ENCODE measurements at regions not wholly inside any gene's neighbourhood (a gene's known extent, or its start where the extent isn't known, plus 50 kb on each side); places are given as distances from the start of the nearest gene placed in this dataset.

DNA sequence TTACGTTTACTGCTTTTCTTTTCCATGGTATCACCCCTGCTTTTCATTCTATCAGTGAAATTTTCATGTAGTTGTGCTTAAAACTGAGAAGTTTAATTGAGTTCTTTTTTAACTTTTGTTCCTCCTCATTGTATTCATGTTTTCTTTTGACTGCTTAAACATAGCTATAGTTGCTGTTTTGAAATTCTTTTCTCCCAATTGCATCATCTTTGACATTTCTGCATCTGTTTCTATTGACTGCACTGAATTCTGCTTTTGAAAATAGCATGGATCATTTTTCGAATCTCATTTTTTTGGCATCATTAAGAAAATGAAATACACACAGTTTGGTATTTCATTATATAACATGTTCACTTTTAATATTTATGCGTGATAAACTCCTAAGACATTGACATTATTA is 694.9 kb downstream of the MECOM start:
- DNase-seq (ENCODE audit: low read depth in 6 of 9, low spot score in 9 of 9) = no peak
- Histone ChIP-seq H3K4me1 (ENCODE audit: control insufficient read depth in 2 of 2, insufficient read depth in 2 of 2, low read length in 2 of 2) (no peaks in the 10 kb centered on the region), H3K27ac (ENCODE audit: low read depth in 1 of 2, low read length in 1 of 2) (no peak overlapping the region), H3K36me3 (ENCODE audit: control insufficient read depth in 2 of 2, insufficient read depth in 2 of 2, low read length in 1 of 2) (no peaks in the 10 kb centered on the region), H3K9me3 (ENCODE audit: control insufficient read depth in 2 of 2, insufficient read depth in 1 of 2, low read length in 1 of 2) (no peaks in the 10 kb centered on the region), H3K27me3 (ENCODE audit: control insufficient read depth in 2 of 2, insufficient read depth in 1 of 2, low read length in 1 of 2) (no peaks in the 10 kb centered on the region), H3K4me3 (ENCODE audit: low read length in 2 of 2) (no peak overlapping the region)
- WGBS = 93% methylated on average over 3 of the region's 3 CpGs

DNA sequence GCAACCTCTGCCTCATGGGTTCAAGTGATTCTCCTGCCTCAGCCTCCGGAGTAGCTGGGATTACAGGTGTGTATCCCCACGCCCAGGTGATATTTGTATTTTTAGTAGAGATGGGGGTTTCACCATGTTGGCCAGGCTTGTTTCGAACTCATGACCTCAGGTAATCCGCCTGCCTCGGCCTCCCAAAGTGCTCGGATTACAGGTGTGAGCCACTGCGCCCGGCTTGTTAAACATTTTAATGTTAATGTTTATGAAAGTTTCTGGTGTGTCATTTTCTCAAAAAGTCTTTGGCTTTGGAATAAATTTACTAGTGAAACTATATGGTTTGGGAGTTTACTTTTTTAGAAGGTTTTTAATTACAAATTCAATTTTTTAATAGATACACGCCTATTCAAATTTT is 698.8 kb downstream of the MECOM start:
- 97% methylated on average over 9 of the region's 9 CpGs for WGBS
- no peaks in the 10 kb centered on the region for H3K9me3 ChIP-seq (ENCODE audit: control insufficient read depth in 2 of 2, insufficient read depth in 1 of 2, low read length in 1 of 2)
- no peak for DNase-seq (ENCODE audit: low read depth in 6 of 9, low spot score in 9 of 9)

DNA sequence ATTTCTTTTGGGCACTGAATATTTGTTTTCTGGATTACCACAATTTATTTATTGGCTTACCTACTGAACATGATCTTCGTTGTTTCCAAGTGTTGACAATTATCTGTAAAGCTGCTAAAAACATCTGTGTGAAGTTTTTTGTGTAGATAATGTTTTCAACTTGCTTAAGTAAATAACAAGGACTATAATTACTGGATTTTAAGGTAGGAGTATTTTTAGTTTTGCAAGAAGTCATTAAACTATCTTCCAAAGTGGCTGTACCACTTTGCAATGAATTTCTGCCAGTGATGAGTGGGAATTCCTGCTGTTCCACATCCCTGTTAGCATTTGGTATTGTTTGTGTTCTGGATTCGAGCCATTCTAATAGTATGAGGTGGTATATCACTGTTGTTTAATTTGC is 702.2 kb downstream of the MECOM start:
- no peak overlapping the region for H3K4me3 ChIP-seq (ENCODE audit: low read length in 2 of 2)
- DNase-seq (ENCODE audit: low read depth in 6 of 9, low spot score in 9 of 9) = no peak
- 94% methylated on average over 2 of the region's 2 CpGs for WGBS
- H3K27me3 ChIP-seq (ENCODE audit: control insufficient read depth in 2 of 2, insufficient read depth in 1 of 2, low read length in 1 of 2) = no peaks in the 10 kb centered on the region
- no peaks in the 10 kb centered on the region for H3K36me3 ChIP-seq (ENCODE audit: control insufficient read depth in 2 of 2, insufficient read depth in 2 of 2, low read length in 1 of 2)
- H3K9me3 ChIP-seq (ENCODE audit: control insufficient read depth in 2 of 2, insufficient read depth in 1 of 2, low read length in 1 of 2) = no peaks in the 10 kb centered on the region
- no peak overlapping the region for H3K27ac ChIP-seq (ENCODE audit: low read depth in 1 of 2, low read length in 1 of 2)
- no peaks in the 10 kb centered on the region for H3K4me1 ChIP-seq (ENCODE audit: control insufficient read depth in 2 of 2, insufficient read depth in 2 of 2, low read length in 2 of 2)

More for the DNA sequence above, 698.8 kb downstream of the MECOM start:
- H3K4me3 ChIP-seq (ENCODE audit: low read length in 2 of 2) = no peak overlapping the region
- no peaks in the 10 kb centered on the region for H3K36me3 ChIP-seq (ENCODE audit: control insufficient read depth in 2 of 2, insufficient read depth in 2 of 2, low read length in 1 of 2)
- no peak overlapping the region for H3K27ac ChIP-seq (ENCODE audit: low read depth in 1 of 2, low read length in 1 of 2)
- no peaks in the 10 kb centered on the region for H3K27me3 ChIP-seq (ENCODE audit: control insufficient read depth in 2 of 2, insufficient read depth in 1 of 2, low read length in 1 of 2)
- no peaks in the 10 kb centered on the region for H3K4me1 ChIP-seq (ENCODE audit: control insufficient read depth in 2 of 2, insufficient read depth in 2 of 2, low read length in 2 of 2)

DNA sequence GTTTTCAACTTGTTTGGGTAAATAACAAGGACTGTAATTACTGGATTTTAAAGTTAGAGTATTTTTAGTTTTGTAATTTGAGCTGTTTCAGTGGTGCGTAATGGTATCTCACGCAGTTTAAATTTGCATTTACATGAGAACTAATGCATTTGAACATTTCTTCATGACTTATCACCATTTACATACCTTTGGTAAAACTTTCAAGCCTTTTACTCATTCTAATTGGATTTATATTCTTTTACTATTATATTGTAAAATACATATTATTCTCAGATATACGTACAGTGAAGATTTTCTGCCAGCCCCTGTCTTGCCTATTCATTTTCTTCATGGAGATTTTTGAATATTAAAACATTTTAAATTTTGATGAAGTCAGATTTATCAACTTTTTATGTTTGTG is 703.8 kb downstream of the MECOM start:
- H3K4me3 ChIP-seq (ENCODE audit: low read length in 2 of 2) = no peak overlapping the region
- H3K27ac ChIP-seq (ENCODE audit: low read depth in 1 of 2, low read length in 1 of 2) = no peak overlapping the region
- H3K27me3 ChIP-seq (ENCODE audit: control insufficient read depth in 2 of 2, insufficient read depth in 1 of 2, low read length in 1 of 2) = no peaks in the 10 kb centered on the region
- DNase-seq (ENCODE audit: low read depth in 6 of 9, low spot score in 9 of 9) = no peak
- WGBS = 97% methylated on average over 3 of the region's 3 CpGs
- no peaks in the 10 kb centered on the region for H3K36me3 ChIP-seq (ENCODE audit: control insufficient read depth in 2 of 2, insufficient read depth in 2 of 2, low read length in 1 of 2)
- no peaks in the 10 kb centered on the region for H3K4me1 ChIP-seq (ENCODE audit: control insufficient read depth in 2 of 2, insufficient read depth in 2 of 2, low read length in 2 of 2)
- H3K9me3 ChIP-seq (ENCODE audit: control insufficient read depth in 2 of 2, insufficient read depth in 1 of 2, low read length in 1 of 2) = no peaks in the 10 kb centered on the region

DNA sequence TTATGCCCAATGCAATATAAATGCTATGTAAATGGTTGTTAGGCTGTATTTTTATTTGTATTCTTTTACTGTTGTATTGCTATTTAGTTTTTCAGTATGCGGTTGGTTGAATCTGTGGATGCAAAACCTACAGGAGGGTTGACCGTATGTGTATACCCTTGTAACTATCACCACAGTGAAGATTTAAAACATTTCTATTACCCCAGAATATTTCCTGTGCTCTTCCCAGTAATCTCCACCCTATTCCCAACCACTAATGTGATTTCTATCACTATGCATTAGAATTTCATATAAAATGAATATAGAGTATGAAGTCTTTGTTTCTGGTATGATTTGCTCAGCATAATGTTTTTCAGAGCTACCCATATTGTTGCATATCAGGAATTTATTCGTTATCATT is 705.0 kb downstream of the MECOM start:
- whole genome bisulfite sequencing = 95% methylated on average over 3 of the region's 3 CpGs
- no peak for DNase-seq (ENCODE audit: low read depth in 6 of 9, low spot score in 9 of 9)
- H3K9me3 ChIP-seq (ENCODE audit: control insufficient read depth in 2 of 2, insufficient read depth in 1 of 2, low read length in 1 of 2) = no peaks in the 10 kb centered on the region

DNA sequence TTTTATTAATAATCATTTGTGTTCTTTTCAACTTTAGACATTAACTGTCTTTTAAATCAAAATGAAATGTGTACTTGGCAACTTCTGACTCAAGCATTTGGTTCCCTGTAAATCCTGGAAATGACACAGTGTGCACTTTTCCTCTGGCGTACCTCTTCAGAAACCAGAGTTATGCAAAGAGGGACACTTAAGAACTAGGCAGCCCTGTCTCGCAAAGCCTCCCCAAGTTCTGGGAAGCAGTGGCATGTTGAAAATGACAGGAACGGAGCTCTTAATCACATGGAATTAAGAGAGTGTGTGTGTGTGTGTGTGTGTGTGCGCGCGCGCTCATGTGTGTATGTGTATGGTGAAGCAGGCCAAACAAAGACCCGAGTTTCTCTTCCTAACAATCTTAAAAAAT is 707.4 kb downstream of the MECOM start:
- no peak for DNase-seq (ENCODE audit: low read depth in 6 of 9, low spot score in 9 of 9)
- Histone ChIP-seq H3K9me3 (ENCODE audit: control insufficient read depth in 2 of 2, insufficient read depth in 1 of 2, low read length in 1 of 2) (no peaks in the 10 kb centered on the region), H3K27ac (ENCODE audit: low read depth in 1 of 2, low read length in 1 of 2) (no peak overlapping the region), H3K4me3 (ENCODE audit: low read length in 2 of 2) (no peak overlapping the region), H3K4me1 (ENCODE audit: control insufficient read depth in 2 of 2, insufficient read depth in 2 of 2, low read length in 2 of 2) (no peaks in the 10 kb centered on the region), H3K36me3 (ENCODE audit: control insufficient read depth in 2 of 2, insufficient read depth in 2 of 2, low read length in 1 of 2) (no peaks in the 10 kb centered on the region), H3K27me3 (ENCODE audit: control insufficient read depth in 2 of 2, insufficient read depth in 1 of 2, low read length in 1 of 2) (no peaks in the 10 kb centered on the region)
- 80% methylated on average over 8 of the region's 8 CpGs for WGBS

More for the DNA sequence above, 705.0 kb downstream of the MECOM start:
- no peak overlapping the region for H3K27ac ChIP-seq (ENCODE audit: low read depth in 1 of 2, low read length in 1 of 2)
- H3K27me3 ChIP-seq (ENCODE audit: control insufficient read depth in 2 of 2, insufficient read depth in 1 of 2, low read length in 1 of 2) = no peaks in the 10 kb centered on the region
- H3K4me3 ChIP-seq (ENCODE audit: low read length in 2 of 2) = no peak overlapping the region
- no peaks in the 10 kb centered on the region for H3K36me3 ChIP-seq (ENCODE audit: control insufficient read depth in 2 of 2, insufficient read depth in 2 of 2, low read length in 1 of 2)
- H3K4me1 ChIP-seq (ENCODE audit: control insufficient read depth in 2 of 2, insufficient read depth in 2 of 2, low read length in 2 of 2) = no peaks in the 10 kb centered on the region

DNA sequence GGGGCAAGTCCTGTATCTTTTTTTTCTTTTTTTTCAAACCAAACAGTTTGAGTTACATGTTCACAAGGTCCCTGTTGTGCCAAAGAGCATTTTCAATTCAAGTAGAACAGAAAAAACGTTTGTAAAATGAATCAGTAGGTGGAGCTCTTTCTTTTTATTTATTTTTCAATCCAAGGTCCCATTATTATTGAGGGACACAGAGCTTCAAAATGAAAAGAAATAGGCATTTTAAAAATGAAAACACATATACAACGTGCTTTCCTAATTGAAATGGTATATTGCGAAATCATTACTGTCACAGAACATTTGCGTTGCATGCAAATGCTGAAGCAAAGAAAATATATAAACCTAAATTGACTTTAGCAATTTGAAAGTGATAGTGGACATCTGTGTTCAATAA is 711.0 kb downstream of the MECOM start:
- Histone ChIP-seq H3K4me1 (ENCODE audit: control insufficient read depth in 2 of 2, insufficient read depth in 2 of 2, low read length in 2 of 2) (no peaks in the 10 kb centered on the region), H3K36me3 (ENCODE audit: control insufficient read depth in 2 of 2, insufficient read depth in 2 of 2, low read length in 1 of 2) (no peaks in the 10 kb centered on the region), H3K4me3 (ENCODE audit: low read length in 2 of 2) (no peak overlapping the region), H3K27me3 (ENCODE audit: control insufficient read depth in 2 of 2, insufficient read depth in 1 of 2, low read length in 1 of 2) (no peaks in the 10 kb centered on the region), H3K9me3 (ENCODE audit: control insufficient read depth in 2 of 2, insufficient read depth in 1 of 2, low read length in 1 of 2) (no peaks in the 10 kb centered on the region), H3K27ac (ENCODE audit: low read depth in 1 of 2, low read length in 1 of 2) (no peak overlapping the region)
- WGBS = 53% methylated on average over 4 of the region's 4 CpGs
- DNase-seq (ENCODE audit: low read depth in 6 of 9, low spot score in 9 of 9) = no peak

DNA sequence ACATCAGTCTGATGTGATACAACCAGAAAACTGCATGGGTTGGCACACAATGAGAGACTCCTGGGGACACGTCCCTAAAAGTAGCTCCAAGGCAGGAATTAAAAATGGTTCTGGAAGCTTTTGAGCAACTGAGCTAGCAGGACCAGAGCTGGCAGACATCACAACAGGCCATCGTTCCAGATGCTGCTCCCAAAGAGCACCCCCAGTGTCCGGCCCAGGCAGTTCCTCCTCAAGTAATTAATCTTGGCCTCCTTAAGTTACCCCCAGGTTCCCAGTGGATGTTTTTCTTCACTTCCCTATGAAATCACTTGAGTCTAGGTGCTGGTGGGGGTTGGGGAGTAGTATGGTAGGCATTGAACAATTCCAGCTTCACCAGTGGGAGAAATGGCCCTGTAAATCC is 711.6 kb downstream of the MECOM start:
- WGBS = 90% methylated on average over 3 of the region's 3 CpGs

DNA sequence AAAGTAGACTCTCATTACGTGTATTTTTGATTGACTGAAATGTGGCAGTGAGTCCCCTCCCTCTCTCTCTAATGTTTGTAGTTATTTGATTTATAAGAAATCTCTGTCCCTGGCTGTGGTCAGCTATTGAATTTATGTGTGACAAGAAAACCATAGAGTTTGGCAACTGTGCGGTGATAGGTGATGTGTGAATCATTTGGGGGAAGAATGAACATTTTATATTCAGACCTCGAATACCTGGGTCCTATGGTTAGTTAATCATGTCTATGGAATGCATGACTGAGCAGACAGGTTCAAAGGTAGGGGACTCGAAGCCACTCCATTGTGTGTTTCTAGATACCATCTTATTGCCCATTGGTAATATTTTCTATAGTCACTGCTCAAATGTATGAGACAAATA is 712.1 kb downstream of the MECOM start:
- WGBS = 93% methylated on average over 4 of the region's 4 CpGs
- no peaks in the 10 kb centered on the region for H3K4me1 ChIP-seq (ENCODE audit: control insufficient read depth in 2 of 2, insufficient read depth in 2 of 2, low read length in 2 of 2)

More for the DNA sequence above, 711.6 kb downstream of the MECOM start:
- H3K27me3 ChIP-seq (ENCODE audit: control insufficient read depth in 2 of 2, insufficient read depth in 1 of 2, low read length in 1 of 2) = no peaks in the 10 kb centered on the region
- H3K9me3 ChIP-seq (ENCODE audit: control insufficient read depth in 2 of 2, insufficient read depth in 1 of 2, low read length in 1 of 2) = no peaks in the 10 kb centered on the region
- H3K36me3 ChIP-seq (ENCODE audit: control insufficient read depth in 2 of 2, insufficient read depth in 2 of 2, low read length in 1 of 2) = no peaks in the 10 kb centered on the region
- no peak for DNase-seq (ENCODE audit: low read depth in 6 of 9, low spot score in 9 of 9)
- H3K4me1 ChIP-seq (ENCODE audit: control insufficient read depth in 2 of 2, insufficient read depth in 2 of 2, low read length in 2 of 2) = no peaks in the 10 kb centered on the region
- H3K4me3 ChIP-seq (ENCODE audit: low read length in 2 of 2) = no peak overlapping the region
- H3K27ac ChIP-seq (ENCODE audit: low read depth in 1 of 2, low read length in 1 of 2) = no peak overlapping the region

DNA sequence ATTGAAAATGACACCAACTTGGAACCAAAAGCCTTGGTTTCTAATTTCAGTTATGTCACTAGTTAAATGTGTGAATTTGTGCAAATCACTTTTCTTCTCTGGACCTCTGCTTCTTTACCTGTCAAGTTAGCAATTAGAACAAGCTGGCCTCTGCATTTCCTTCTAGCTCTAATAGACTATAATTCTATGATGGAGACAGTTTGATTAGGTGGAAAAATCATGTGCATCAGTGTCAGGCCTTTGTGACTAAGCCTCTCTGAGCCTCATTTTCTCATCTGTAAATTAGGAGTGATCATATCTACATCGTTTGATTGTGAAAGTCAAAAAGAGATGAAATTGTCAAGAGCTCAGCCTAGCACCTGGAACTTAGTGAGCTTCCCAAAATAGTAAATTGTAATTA is 712.9 kb downstream of the MECOM start:
- no peak for DNase-seq (ENCODE audit: low read depth in 6 of 9, low spot score in 9 of 9)
- Histone ChIP-seq H3K36me3 (ENCODE audit: control insufficient read depth in 2 of 2, insufficient read depth in 2 of 2, low read length in 1 of 2) (no peaks in the 10 kb centered on the region), H3K27ac (ENCODE audit: low read depth in 1 of 2, low read length in 1 of 2) (no peak overlapping the region), H3K9me3 (ENCODE audit: control insufficient read depth in 2 of 2, insufficient read depth in 1 of 2, low read length in 1 of 2) (no peaks in the 10 kb centered on the region), H3K4me1 (ENCODE audit: control insufficient read depth in 2 of 2, insufficient read depth in 2 of 2, low read length in 2 of 2) (no peaks in the 10 kb centered on the region), H3K4me3 (ENCODE audit: low read length in 2 of 2) (no peak overlapping the region), H3K27me3 (ENCODE audit: control insufficient read depth in 2 of 2, insufficient read depth in 1 of 2, low read length in 1 of 2) (no peaks in the 10 kb centered on the region)
- 84% methylated on average over 1 of the region's 1 CpG for WGBS

More for the DNA sequence above, 712.1 kb downstream of the MECOM start:
- no peak overlapping the region for H3K27ac ChIP-seq (ENCODE audit: low read depth in 1 of 2, low read length in 1 of 2)
- DNase-seq (ENCODE audit: low read depth in 6 of 9, low spot score in 9 of 9) = no peak
- no peak overlapping the region for H3K4me3 ChIP-seq (ENCODE audit: low read length in 2 of 2)
- no peaks in the 10 kb centered on the region for H3K36me3 ChIP-seq (ENCODE audit: control insufficient read depth in 2 of 2, insufficient read depth in 2 of 2, low read length in 1 of 2)
- no peaks in the 10 kb centered on the region for H3K9me3 ChIP-seq (ENCODE audit: control insufficient read depth in 2 of 2, insufficient read depth in 1 of 2, low read length in 1 of 2)
- H3K27me3 ChIP-seq (ENCODE audit: control insufficient read depth in 2 of 2, insufficient read depth in 1 of 2, low read length in 1 of 2) = no peaks in the 10 kb centered on the region

Measured in thymus (tissue), 11 donors.